SH-SY5Y (cell line): ENCODE measurements at regions not wholly inside any gene's neighbourhood (a gene's known extent, or its start where the extent isn't known, plus 50 kb on each side); places are given as distances from the start of the nearest gene placed in this dataset.

Experiments used
- GATA2 ChIP-seq: IDR thresholded peaks from 2 replicates; pipeline ENCODE4 v1.6.1; 2011; ENCODE audit warnings: mild to moderate bottlenecking, low read depth, low read length
- GATA3 ChIP-seq: IDR thresholded peaks from 2 replicates; pipeline ENCODE4 v1.6.1; 2011; ENCODE audit warnings: low read depth, mild to moderate bottlenecking, low read length, moderate library complexity

- TF ChIP-seq GATA3 (no peak), GATA2 (no peak)
These were observed 1001.5 kb upstream of the EEF2KMT start for GRCh38 chr16:6099102-6099501.
